ENCODE measurements at regions not wholly inside any gene's neighbourhood (a gene's known extent, or its start where the extent isn't known, plus 50 kb on each side); places are given as distances from the start of the nearest gene placed in this dataset.
A peak's percentile ranks its signal among the peaks of the same experiment; 100 is the strongest.

GRCh38 chr4:57211131-57211530 is 100.9 kb upstream of the IGFBP7 start:
- no peak for DNase-seq (ENCODE audit: low read depth in 1 of 2, low spot score in 2 of 2)
- no peak overlapping the region for H3K4me3 ChIP-seq
- 0 out of 2 replicates have a peak, but pooled peaks cover 9% of the 10 kb centered on the region for H3K27me3 ChIP-seq (replicated peaks)
- H3K4me1 ChIP-seq (replicated peaks), result no peaks in the 10 kb centered on the region
- no peak overlapping the region for H3K27ac ChIP-seq
- no peaks in the 10 kb centered on the region for H3K36me3 ChIP-seq
- no peaks in the 10 kb centered on the region for H3K9me3 ChIP-seq (replicated peaks)

- DNase-seq (ENCODE audit: low read depth in 1 of 2, low spot score in 2 of 2), result no peak
- no peaks in the 10 kb centered on the region for H3K4me1 ChIP-seq (replicated peaks)
- no peak overlapping the region for H3K4me3 ChIP-seq
- no peaks in the 10 kb centered on the region for H3K36me3 ChIP-seq
- no peaks in the 10 kb centered on the region for H3K9me3 ChIP-seq (replicated peaks)
- H3K27me3 ChIP-seq (replicated peaks), result peaks cover 5% of the 10 kb centered on the region; the same call in 1 of the 2 replicates
- no peak overlapping the region for H3K27ac ChIP-seq
Measured at GRCh38 chr4:57206172-57206571, 96.0 kb upstream of the IGFBP7 start.

GRCh38 chr4:57205580-57205979 is 95.4 kb upstream of the IGFBP7 start:
- no peak overlapping the region for H3K27ac ChIP-seq
- H3K4me3 ChIP-seq, result no peak overlapping the region
- no peaks in the 10 kb centered on the region for H3K36me3 ChIP-seq
- H3K4me1 ChIP-seq (replicated peaks), result no peaks in the 10 kb centered on the region
- no peak for DNase-seq (ENCODE audit: low read depth in 1 of 2, low spot score in 2 of 2)
- H3K9me3 ChIP-seq (replicated peaks), result no peaks in the 10 kb centered on the region
- H3K27me3 ChIP-seq (replicated peaks), result peaks cover 5% of the 10 kb centered on the region; the same call in 1 of the 2 replicates

- Histone ChIP-seq H3K36me3 (no peaks in the 10 kb centered on the region), H3K4me3 (no peak overlapping the region), H3K27ac (no peak overlapping the region), H3K9me3 (replicated peaks) (no peaks in the 10 kb centered on the region), H3K4me1 (replicated peaks) (no peaks in the 10 kb centered on the region), H3K27me3 (replicated peaks) (no peaks in the 10 kb centered on the region; the same call in 1 of the 2 replicates)
- DNase-seq (ENCODE audit: low read depth in 1 of 2, low spot score in 2 of 2), result no peak
Measured at GRCh38 chr4:57200799-57201327, 90.7 kb upstream of the IGFBP7 start.

- no peak for DNase-seq (ENCODE audit: low read depth in 1 of 2, low spot score in 2 of 2)
- no peaks in the 10 kb centered on the region for H3K36me3 ChIP-seq
- H3K9me3 ChIP-seq (replicated peaks), result no peaks in the 10 kb centered on the region
- H3K4me3 ChIP-seq, result no peak overlapping the region
- no peaks in the 10 kb centered on the region for H3K4me1 ChIP-seq (replicated peaks)
- no peak overlapping the region for H3K27ac ChIP-seq
- no peaks in the 10 kb centered on the region for H3K27me3 ChIP-seq (replicated peaks)
Measured at GRCh38 chr4:57199267-57199666, 89.1 kb upstream of the IGFBP7 start.

- Histone ChIP-seq H3K9me3 (replicated peaks) (no peaks in the 10 kb centered on the region), H3K27me3 (replicated peaks) (no peaks in the 10 kb centered on the region), H3K4me3 (no peak overlapping the region), H3K27ac (no peak overlapping the region), H3K36me3 (no peaks in the 10 kb centered on the region), H3K4me1 (replicated peaks) (peaks cover 5% of the 10 kb centered on the region; the same call in 1 of the 2 replicates)
- DNase-seq (ENCODE audit: low read depth in 1 of 2, low spot score in 2 of 2), result no peak
Measured at GRCh38 chr4:57195622-57196021, 85.4 kb upstream of the IGFBP7 start.

GRCh38 chr4:57194068-57194611 is 84.0 kb upstream of the IGFBP7 start:
- H3K9me3 ChIP-seq (replicated peaks), result no peaks in the 10 kb centered on the region
- H3K27me3 ChIP-seq (replicated peaks), result no peaks in the 10 kb centered on the region
- no peak overlapping the region for H3K27ac ChIP-seq
- no peak overlapping the region for H3K4me3 ChIP-seq
- H3K36me3 ChIP-seq, result no peaks in the 10 kb centered on the region
- H3K4me1 ChIP-seq (replicated peaks), result peaks cover 5% of the 10 kb centered on the region; the same call in 1 of the 2 replicates
- DNase-seq (ENCODE audit: low read depth in 1 of 2, low spot score in 2 of 2), result no peak

GRCh38 chr4:57193209-57193810 is 83.1 kb upstream of the IGFBP7 start:
- peaks cover 5% of the 10 kb centered on the region; the same call in 1 of the 2 replicates for H3K4me1 ChIP-seq (replicated peaks)
- no peaks in the 10 kb centered on the region for H3K9me3 ChIP-seq (replicated peaks)
- H3K27ac ChIP-seq, result no peak overlapping the region
- DNase-seq (ENCODE audit: low read depth in 1 of 2, low spot score in 2 of 2), result no peak
- no peaks in the 10 kb centered on the region for H3K36me3 ChIP-seq
- no peak overlapping the region for H3K4me3 ChIP-seq
- H3K27me3 ChIP-seq (replicated peaks), result no peaks in the 10 kb centered on the region

GRCh38 chr4:57191523-57192034 is 81.4 kb upstream of the IGFBP7 start:
- H3K27me3 ChIP-seq (replicated peaks), result no peaks in the 10 kb centered on the region
- H3K4me3 ChIP-seq, result no peak overlapping the region
- H3K36me3 ChIP-seq, result no peaks in the 10 kb centered on the region
- H3K27ac ChIP-seq, result no peak overlapping the region
- DNase-seq (ENCODE audit: low read depth in 1 of 2, low spot score in 2 of 2), result peak in 1 of 2 experiments; percentile 9
- H3K4me1 ChIP-seq (replicated peaks), result peaks cover 5% of the 10 kb centered on the region; the same call in 1 of the 2 replicates
- no peaks in the 10 kb centered on the region for H3K9me3 ChIP-seq (replicated peaks)

GRCh38 chr4:57190601-57191481 is 80.7 kb upstream of the IGFBP7 start:
- H3K27ac ChIP-seq, result no peak overlapping the region
- no peaks in the 10 kb centered on the region for H3K9me3 ChIP-seq (replicated peaks)
- no peak overlapping the region for H3K4me3 ChIP-seq
- H3K36me3 ChIP-seq, result no peaks in the 10 kb centered on the region
- H3K27me3 ChIP-seq (replicated peaks), result no peaks in the 10 kb centered on the region
- H3K4me1 ChIP-seq (replicated peaks), result peaks cover 5% of the 10 kb centered on the region; the same call in 1 of the 2 replicates
- peak in 1 of 2 experiments; percentile 24 for DNase-seq (ENCODE audit: low read depth in 1 of 2, low spot score in 2 of 2)

- DNase-seq (ENCODE audit: low read depth in 1 of 2, low spot score in 2 of 2), result no peak
- H3K27me3 ChIP-seq (replicated peaks), result no peaks in the 10 kb centered on the region
- H3K36me3 ChIP-seq, result no peaks in the 10 kb centered on the region
- H3K27ac ChIP-seq, result no peak overlapping the region
- no peak overlapping the region for H3K4me3 ChIP-seq
- H3K9me3 ChIP-seq (replicated peaks), result no peaks in the 10 kb centered on the region
- H3K4me1 ChIP-seq (replicated peaks), result peaks cover 5% of the 10 kb centered on the region; the same call in 1 of the 2 replicates
Measured at GRCh38 chr4:57187246-57187645, 77.1 kb upstream of the IGFBP7 start.

- H3K27me3 ChIP-seq (replicated peaks), result no peaks in the 10 kb centered on the region
- no peak overlapping the region for H3K27ac ChIP-seq
- H3K9me3 ChIP-seq (replicated peaks), result no peaks in the 10 kb centered on the region
- DNase-seq (ENCODE audit: low read depth in 1 of 2, low spot score in 2 of 2), result no peak
- H3K4me3 ChIP-seq, result no peak overlapping the region
- H3K4me1 ChIP-seq (replicated peaks), result no peaks in the 10 kb centered on the region
- no peaks in the 10 kb centered on the region for H3K36me3 ChIP-seq
Measured at GRCh38 chr4:57184378-57185029, 74.3 kb upstream of the IGFBP7 start.

GRCh38 chr4:57182132-57182874 is 72.1 kb upstream of the IGFBP7 start:
- H3K27ac ChIP-seq, result no peak overlapping the region
- no peak for DNase-seq (ENCODE audit: low read depth in 1 of 2, low spot score in 2 of 2)
- H3K4me1 ChIP-seq (replicated peaks), result no peaks in the 10 kb centered on the region
- no peak overlapping the region for H3K4me3 ChIP-seq
- no peaks in the 10 kb centered on the region for H3K36me3 ChIP-seq
- H3K27me3 ChIP-seq (replicated peaks), result no peaks in the 10 kb centered on the region
- no peaks in the 10 kb centered on the region for H3K9me3 ChIP-seq (replicated peaks)

All from SJSA1 (cell line).